GM12801 (cell line): ENCODE measurements at regions not wholly inside any gene's neighbourhood (a gene's known extent, or its start where the extent isn't known, plus 50 kb on each side); places are given as distances from the start of the nearest gene placed in this dataset.

ENCODE experiments used
- TF ChIP-seq, protein P1 (sequence below): IDR thresholded peaks from one replicate; pipeline ENCODE4 v1.5.1; 2011; ENCODE audit warnings: control low read depth; ENCODE audit not compliant: insufficient read length; ENCODE audit errors: extremely low read depth

DNA sequence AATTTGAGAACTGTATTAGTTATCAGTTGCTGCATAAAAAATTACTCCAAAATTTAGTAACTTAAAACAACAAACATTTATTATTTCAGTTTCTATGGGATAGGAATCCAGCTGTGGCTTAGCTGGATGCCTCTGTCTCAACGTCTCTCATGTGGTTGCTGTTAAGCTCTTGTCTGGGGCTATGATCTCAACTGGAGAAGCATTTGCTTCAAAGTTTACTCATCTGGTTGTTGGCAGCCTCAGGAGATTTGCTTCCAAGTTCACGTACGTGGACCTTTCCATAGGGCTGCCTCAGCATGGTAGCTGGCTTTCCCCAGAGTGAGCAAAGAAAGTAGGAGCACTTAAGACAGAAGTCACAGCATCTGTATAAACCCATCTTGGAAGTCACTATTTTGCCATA, 144.9 kb upstream of the SESN3 start:
- TF ChIP-seq, protein P1, sequence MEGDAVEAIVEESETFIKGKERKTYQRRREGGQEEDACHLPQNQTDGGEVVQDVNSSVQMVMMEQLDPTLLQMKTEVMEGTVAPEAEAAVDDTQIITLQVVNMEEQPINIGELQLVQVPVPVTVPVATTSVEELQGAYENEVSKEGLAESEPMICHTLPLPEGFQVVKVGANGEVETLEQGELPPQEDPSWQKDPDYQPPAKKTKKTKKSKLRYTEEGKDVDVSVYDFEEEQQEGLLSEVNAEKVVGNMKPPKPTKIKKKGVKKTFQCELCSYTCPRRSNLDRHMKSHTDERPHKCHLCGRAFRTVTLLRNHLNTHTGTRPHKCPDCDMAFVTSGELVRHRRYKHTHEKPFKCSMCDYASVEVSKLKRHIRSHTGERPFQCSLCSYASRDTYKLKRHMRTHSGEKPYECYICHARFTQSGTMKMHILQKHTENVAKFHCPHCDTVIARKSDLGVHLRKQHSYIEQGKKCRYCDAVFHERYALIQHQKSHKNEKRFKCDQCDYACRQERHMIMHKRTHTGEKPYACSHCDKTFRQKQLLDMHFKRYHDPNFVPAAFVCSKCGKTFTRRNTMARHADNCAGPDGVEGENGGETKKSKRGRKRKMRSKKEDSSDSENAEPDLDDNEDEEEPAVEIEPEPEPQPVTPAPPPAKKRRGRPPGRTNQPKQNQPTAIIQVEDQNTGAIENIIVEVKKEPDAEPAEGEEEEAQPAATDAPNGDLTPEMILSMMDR = no peak

DNA sequence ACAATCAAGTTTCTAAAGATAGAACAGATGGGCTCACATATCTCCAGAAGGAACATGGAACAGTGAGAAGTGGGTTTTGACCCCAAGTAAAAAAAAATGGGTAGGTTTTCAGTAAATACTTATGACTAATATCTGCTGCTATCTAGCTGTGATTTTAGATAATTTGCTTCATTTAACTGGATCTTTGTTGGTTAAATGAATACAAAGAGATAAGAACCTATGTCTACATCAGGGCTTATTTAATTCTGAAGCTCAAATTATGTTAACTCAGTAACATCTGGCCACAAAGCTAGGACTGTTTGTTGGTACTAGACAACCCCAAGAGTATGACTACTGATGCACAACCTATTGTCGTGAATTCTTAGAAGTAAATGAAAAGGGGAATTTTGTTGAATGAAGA, 144.4 kb upstream of the SESN3 start:
- TF ChIP-seq, protein P1 = no peak

DNA sequence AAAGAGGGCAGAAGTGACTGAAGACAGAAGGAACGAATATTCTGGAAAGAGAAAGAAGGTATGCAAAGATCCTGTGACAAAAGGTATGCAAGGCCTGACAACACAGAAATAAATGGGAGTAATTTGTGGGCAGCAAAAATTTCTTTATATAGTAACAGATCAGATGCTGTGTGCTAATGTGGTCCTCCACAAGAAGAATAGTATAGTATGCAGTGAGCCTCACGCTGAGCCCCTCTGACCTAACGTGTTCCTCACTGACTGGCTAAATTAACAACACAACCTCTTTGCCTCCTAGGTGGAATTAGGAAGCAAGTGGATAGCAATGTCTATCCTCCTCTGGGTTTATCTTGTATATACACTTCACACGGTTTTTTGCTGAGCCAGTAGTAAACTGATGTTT, 143.1 kb upstream of the SESN3 start:
- TF ChIP-seq, protein P1 = no peak

DNA sequence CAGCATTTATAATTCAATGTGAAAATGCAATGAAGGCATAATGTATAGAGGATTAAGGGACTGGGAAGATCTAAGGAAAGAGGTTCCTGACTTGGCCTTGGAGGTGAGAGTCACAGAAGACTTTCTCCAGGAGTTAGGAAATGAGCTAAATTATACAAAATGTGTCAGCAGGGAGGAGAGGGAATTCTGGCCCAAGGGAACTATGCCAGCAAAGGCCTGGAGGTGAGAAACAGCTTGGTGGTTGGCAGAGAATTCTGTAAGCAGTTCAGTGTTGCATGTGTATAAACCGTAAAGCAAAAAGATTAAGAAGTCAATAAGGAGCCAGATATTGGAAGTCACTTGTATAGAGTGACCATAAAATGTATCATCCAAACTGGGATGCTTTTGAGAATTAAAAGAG, 142.2 kb upstream of the SESN3 start:
- TF ChIP-seq, protein P1 = no peak

DNA sequence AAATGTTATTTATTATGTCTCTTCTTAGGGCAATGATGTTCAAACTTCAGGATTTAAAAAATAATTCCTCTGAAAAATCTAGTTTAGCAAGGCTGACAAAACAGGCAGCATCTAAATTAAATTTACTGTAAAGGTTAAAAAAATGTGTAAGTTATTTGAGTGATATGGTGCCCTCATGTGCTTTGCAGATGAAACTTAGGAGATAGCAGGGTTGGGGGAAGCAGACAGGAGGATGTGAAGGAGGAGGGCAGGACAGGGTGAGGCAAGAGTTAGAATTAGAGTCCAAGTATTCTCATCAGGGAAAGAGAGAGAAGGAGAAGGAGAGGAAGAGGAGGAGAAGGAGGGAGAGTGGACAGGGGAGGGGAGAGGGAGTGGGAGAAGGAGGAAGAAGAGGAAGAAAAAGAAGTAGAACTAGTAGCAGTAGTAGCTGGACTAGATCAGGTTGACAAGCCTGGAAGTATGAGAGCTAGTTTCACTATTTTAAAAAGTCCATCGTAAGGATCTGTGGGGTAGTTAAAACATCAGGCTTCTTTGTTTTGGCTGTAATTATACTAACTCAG, 141.2 kb upstream of the SESN3 start:
- TF ChIP-seq, protein P1 = no peak

DNA sequence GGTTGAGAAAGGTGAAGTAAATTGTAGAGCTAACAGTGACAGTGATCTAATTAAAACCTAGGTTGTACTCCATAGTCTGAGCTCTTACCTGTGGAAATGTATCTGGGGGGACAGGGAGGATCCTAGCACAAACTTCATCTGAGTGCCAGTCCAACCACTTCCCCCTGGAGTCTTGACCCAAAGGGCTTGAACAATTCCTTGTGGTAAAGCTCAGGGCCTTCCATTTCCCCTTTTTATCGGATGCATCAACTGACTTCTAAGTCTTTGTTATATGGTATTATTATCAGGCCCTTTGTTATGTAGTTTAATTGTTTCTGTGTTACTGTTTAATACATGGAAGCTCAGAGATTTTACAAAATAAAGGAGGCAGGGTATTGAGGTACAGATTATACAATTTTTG, 140.2 kb upstream of the SESN3 start:
- TF ChIP-seq, protein P1 = no peak

DNA sequence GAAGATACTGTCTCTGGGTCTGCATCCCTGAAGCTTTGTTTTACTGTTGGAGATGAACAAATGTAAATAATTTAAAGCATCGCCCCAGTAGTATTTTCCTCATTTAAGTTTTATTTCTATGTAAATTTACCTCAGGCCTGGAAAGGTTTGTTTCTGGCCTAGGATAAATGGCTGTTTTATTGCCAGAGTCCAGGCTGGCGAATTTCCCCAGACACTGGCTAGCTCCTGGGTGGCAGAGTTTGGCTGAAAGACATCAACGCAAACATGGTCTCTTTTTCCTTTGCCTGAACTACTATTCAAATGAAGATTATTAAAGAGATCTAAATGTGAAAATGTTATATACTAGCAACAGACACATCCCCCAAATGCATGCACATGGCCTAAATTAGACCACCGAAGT, 136.7 kb upstream of the SESN3 start:
- TF ChIP-seq, protein P1 = no peak

DNA sequence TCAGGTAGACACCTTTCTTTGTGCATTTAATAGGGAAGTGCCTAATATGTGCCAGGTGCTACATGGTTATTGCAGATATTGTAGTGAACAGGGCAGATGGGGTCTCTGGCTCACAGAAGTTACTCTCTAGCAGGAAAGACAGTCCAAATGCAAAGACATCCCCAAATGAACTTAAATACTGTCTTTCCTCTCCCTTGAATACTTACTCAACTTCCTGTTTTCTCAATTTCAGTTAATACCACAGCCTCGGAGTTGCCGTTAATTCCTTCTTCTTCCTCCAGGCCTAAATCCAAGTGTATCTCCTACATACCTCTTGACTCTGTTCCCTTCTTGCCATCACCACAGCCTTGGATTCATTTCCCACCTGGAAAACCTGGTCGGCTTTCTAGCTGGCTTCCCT, 134.3 kb upstream of the SESN3 start:
- TF ChIP-seq, protein P1 = no peak
